Fibroblast of the conjunctiva (primary cell): ENCODE measurements at regions not wholly inside any gene's neighbourhood (a gene's known extent, or its start where the extent isn't known, plus 50 kb on each side); places are given as distances from the start of the nearest gene placed in this dataset.

Source experiments
- DNase-seq: peaks from one replicate; pipeline ENCODE4 v3.0.0-alpha.2; 2010; ENCODE audit warnings: low read depth

- DNase-seq, result no peak
These were observed 548.2 kb upstream of the LRRTM1 start for GRCh38 chr2:80852808-80853139.

DNA sequence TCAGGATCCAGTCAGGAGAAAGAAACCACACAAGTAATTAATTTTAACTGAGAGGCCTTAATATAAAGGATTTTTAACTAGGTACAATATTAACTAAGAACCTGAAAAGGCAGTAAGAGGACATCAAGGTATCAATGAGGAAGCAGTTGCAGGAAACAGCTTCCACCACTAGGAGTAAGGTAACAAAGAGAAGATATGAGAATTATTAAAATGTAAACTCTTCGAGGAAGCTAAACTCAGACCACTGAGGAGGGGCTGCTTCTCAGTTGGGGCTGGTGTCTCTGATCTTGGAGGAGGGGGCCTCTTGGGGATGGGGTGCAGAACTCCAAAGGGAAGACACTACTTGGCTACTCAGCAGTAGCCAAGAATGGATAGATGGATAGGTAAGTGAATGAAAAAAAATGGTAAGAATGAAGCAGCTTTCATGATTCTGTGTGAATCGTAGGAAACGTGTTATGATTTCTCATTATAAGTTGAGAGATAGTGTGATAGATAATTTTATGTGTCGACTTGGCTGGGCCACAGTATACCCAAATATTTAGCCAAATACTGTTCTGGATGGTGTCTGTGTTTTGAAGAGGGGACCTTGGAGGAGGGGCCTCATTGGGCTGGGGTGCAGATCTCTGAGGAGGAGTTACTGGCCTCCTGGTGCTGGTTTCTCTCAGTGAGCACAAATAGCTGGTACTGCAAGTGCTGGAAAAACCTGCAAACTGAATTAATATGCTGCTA, 547.7 kb upstream of the LRRTM1 start:
- DNase-seq, result no peak

DNA sequence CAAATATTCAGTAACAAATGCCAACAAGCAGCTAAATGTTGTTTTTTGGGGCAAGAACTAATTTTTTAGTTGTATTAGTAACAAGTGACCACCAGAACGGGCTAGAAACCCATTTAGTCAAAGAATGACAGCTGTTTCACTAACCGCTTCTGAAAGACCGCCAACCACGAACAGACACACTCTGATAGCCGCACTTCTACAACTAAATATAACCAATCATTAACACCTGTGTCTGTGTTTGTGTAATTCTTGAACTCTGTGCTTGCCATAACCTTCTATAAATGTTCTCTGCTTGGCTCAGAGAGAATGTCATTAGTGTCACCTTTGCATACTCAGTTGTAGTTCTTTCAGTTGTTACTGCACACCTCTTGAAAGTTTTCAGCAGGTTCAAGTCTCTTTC, 526.3 kb upstream of the LRRTM1 start:
- no peak for DNase-seq

DNA sequence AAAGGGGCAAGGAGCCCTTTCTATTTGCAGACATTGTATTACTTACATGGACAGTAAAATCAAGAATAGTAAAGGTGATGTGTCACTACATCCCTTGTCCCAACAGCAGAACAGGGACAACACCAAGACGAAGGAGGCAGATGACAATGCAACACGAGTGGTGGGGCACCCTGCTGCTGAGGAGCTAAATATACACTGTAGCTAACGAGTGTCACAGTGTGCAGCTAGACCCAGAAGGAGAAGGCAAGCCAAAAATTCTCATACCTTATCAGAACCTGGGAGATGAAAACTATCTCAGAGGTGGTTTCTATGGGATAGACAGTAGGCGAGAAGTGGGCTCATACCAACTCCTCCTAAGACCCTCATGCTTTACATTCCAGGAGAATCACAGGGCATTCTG, 518.4 kb upstream of the LRRTM1 start:
- no peak for DNase-seq

GRCh38 chr2:80815259-80815658, 510.7 kb upstream of the LRRTM1 start:
- no peak for DNase-seq

DNA sequence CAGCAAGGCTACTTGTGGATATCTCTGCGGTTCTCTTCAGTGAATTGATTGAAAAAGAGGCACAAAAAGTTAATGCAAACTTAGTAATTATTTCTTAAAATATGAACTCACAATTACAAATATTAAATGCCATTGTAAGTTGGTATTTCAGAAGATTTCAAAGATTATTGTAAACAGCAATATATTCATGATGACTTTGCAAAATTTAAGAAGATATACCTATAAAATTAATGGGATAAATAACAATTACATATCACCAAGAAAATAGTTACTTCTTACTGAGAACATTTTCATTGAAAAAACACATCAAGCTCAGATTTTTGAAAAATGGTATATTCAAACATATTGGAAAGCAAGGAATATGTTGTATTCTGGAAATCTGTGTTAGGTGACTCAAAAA, 482.0 kb upstream of the LRRTM1 start:
- DNase-seq, result no peak

DNA sequence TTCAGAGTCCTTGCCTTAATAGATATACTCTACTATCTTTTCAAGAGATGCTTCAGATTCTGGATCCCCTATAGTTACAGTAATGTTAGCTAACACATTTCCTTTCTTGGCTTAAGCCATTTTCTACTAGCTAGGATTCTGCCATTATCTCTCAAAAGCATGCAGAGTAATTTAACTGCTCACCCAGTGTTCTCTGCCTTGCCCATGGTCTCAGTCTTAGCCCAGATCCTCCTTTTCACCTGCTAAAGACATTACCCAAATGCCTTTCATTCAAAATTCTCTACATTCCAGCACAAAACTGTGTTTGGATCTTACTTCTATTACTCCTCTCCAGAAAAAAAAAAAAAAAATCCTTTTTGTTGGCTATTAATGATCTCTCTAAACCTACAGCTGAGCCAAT, 474.2 kb upstream of the LRRTM1 start:
- DNase-seq, result no peak

DNA sequence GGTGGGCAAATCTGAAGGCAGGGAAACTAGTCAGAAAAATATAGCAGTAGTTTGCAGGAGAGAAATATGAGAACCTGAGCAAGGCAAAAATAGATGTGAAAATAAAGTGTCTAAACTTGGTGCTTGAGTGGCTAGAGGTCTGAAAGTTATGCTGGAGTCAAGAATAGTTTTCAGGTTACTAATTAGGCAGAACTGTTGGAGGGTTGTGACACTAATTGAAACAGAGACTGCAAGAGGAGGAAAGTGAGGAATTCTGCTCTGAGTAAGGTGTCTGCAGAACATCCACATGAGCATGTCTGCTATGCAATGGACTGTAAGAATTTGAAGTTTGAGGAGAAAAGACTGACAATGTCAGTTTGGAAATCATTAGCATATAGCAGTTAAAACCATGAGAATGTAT, 444.0 kb upstream of the LRRTM1 start:
- no peak for DNase-seq

- no peak for DNase-seq
These were observed 432.5 kb upstream of the LRRTM1 start for GRCh38 chr2:80737047-80737446.

- no peak for DNase-seq
These were observed 420.4 kb upstream of the LRRTM1 start for GRCh38 chr2:80725001-80725400.

- DNase-seq, result no peak
These were observed 418.3 kb upstream of the LRRTM1 start for GRCh38 chr2:80722803-80723202.

DNA sequence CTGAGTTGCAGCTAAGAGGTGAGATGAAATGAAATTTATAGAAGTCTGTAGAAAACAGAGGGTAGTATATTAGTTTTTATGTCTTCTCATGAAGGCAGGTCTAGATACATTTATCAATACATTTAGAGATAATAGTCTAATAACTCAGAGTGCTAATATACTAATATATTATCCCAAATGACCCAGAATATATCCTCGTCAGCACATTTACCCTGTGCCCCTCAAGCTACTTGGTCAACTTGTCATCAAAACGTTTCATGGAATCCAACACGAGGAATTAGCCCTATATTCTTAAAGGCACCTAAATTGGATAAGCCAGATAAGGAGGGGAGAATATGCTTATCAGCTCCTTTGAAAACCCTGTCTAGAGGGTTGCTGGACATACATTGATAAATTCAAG, 415.1 kb upstream of the LRRTM1 start:
- DNase-seq, result no peak

- DNase-seq, result no peak
These were observed 410.9 kb upstream of the LRRTM1 start for GRCh38 chr2:80715433-80715832.

DNA sequence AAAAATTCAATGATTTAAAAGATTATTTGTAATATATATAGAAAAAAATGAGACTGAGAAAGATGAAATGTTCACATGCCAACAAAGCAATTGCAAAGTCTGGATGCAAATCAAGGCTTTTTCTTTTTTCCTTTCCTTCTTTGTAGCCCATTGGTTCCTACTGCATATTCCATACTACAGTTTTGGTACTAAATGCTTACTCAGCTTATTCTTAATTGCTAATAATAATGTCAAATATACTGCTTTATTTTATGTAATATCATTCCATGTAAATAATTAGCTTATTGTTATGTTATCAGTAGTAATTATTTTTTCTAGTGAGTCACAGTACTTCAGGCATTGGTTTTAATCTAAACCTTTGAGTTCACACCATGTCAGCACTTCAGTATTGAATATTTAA, 407.4 kb upstream of the LRRTM1 start:
- no peak for DNase-seq

DNA sequence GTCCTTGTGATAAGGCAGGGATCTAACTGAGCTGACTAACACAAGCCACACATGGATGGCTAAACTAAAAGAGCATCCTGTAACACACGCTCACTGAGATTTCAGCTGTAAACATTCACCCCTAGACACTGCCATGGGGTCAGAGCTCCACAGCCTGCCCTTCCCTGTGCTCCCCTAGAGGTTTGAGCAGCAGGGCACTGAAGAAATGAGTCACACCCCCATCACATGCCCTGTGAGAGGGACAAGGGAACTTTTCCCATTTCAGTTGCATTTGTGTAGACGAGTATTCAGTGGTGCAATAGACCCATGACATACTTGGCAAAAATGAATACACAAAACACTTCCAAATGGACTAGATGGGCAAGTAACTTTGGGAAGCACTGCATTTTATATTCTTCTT, 402.4 kb upstream of the LRRTM1 start:
- no peak for DNase-seq

DNA sequence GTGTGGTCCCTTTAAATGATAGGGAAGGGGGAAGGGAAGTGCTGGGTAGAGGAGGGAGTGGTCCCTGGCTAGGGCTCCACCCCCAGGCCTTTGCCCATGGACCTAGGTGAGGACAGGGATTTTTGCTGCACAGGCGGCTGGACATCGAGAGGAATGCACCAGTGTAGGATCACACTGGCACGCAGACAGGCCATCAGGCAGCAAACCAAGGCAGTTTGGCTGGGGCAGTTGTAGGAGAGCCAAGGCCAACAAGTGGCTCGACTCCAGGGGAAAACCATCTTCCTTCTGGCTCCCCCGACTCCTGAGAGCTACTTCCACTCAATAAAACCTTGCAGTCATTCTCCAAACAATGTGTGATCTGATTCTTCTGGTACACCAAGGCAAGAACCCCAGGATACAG, 402.0 kb upstream of the LRRTM1 start:
- DNase-seq, result no peak

- no peak for DNase-seq
These were observed 399.0 kb upstream of the LRRTM1 start for GRCh38 chr2:80703532-80703931.

DNA sequence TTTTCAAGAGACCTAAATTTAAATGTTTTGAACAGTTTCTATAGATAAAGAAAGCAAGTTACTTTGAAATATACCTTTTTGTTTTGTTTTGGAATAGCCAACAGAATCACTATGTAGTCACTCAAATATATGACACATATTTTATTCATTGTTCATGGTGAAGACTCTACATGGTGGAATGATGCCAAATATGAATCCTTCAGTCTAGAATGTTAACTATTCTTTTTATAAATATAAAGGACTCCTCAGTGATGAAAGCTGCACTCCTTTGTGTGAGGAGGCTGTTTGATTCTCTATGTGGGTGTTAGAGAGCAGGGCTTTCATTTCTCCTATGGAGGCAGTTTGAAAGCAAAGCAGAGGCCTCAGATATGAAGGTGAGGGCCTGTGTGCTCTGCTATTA, 396.4 kb upstream of the LRRTM1 start:
- no peak for DNase-seq
